Inferior parietal cortex (tissue), 1 donor: ENCODE measurements at regions not wholly inside any gene's neighbourhood (a gene's known extent, or its start where the extent isn't known, plus 50 kb on each side); places are given as distances from the start of the nearest gene placed in this dataset.
"Not testable (repeated sequence)": the region's sequence is repeated elsewhere in the genome, so short reads cannot be mapped to it uniquely, and the experiment has no call there.

ENCODE experiments used
- DNase-seq: peaks from one replicate; pipeline ENCODE4 v3.0.0-alpha.2; 2016; ENCODE audit errors: extremely low spot score

- DNase-seq = no peak
Observed at GRCh38 chr13:87877477-87877876, 206.3 kb downstream of the SLITRK5 start.

- no peak for DNase-seq
Observed at GRCh38 chr13:87878706-87879105, 207.5 kb downstream of the SLITRK5 start.

- DNase-seq = peak; percentile 6
Observed at GRCh38 chr13:87884884-87885283, 213.7 kb downstream of the SLITRK5 start.

GRCh38 chr13:87887459-87888123, 216.4 kb downstream of the SLITRK5 start:
- DNase-seq = no peak

GRCh38 chr13:87889254-87889653, 218.1 kb downstream of the SLITRK5 start:
- DNase-seq = no peak

GRCh38 chr13:87893186-87893585, 222.0 kb downstream of the SLITRK5 start:
- no peak for DNase-seq

- no peak for DNase-seq
Observed at GRCh38 chr13:87894059-87894458, 222.9 kb downstream of the SLITRK5 start.

- DNase-seq = no peak
Observed at GRCh38 chr13:87903553-87903952, 232.4 kb downstream of the SLITRK5 start.

GRCh38 chr13:87906411-87906810, 235.2 kb downstream of the SLITRK5 start:
- no peak for DNase-seq

GRCh38 chr13:87907202-87907601, 236.0 kb downstream of the SLITRK5 start:
- DNase-seq = no peak

GRCh38 chr13:87919956-87920355, 248.8 kb downstream of the SLITRK5 start:
- DNase-seq = no peak

- no peak for DNase-seq
Observed at GRCh38 chr13:87923753-87924152, 252.6 kb downstream of the SLITRK5 start.

GRCh38 chr13:87925006-87925405, 253.8 kb downstream of the SLITRK5 start:
- no peak for DNase-seq

GRCh38 chr13:87940776-87941175, 269.6 kb downstream of the SLITRK5 start:
- DNase-seq = no peak

GRCh38 chr13:87941226-87941625, 270.1 kb downstream of the SLITRK5 start:
- no peak for DNase-seq

- DNase-seq = no peak
Observed at GRCh38 chr13:87942205-87942604, 271.0 kb downstream of the SLITRK5 start.

GRCh38 chr13:87944038-87944437, 272.9 kb downstream of the SLITRK5 start:
- no peak for DNase-seq

GRCh38 chr13:87952377-87952776, 281.2 kb downstream of the SLITRK5 start:
- no peak for DNase-seq

GRCh38 chr13:87953381-87953780, 282.2 kb downstream of the SLITRK5 start:
- no peak for DNase-seq

GRCh38 chr13:87954091-87954490, 282.9 kb downstream of the SLITRK5 start:
- DNase-seq = no peak

GRCh38 chr13:87961546-87961945, 290.4 kb downstream of the SLITRK5 start:
- DNase-seq = no peak

GRCh38 chr13:87972568-87972967, 301.4 kb downstream of the SLITRK5 start:
- DNase-seq = no peak

- no peak for DNase-seq
Observed at GRCh38 chr13:87975035-87975434, 303.9 kb downstream of the SLITRK5 start.

GRCh38 chr13:87976650-87977049, 305.5 kb downstream of the SLITRK5 start:
- not testable (repeated sequence) for DNase-seq
